GM10248 (cell line): ENCODE measurements at regions not wholly inside any gene's neighbourhood (a gene's known extent, or its start where the extent isn't known, plus 50 kb on each side); places are given as distances from the start of the nearest gene placed in this dataset.

Experiments used
- CTCF ChIA-PET: fragments of 300-600 bp; sonication (Branson Sonifier 250); formaldehyde crosslinking; extraction: SDS; loops from one replicate; lab custom pipeline; 2021; ENCODE audit warnings: antibody characterized with exemption; lab: Yijun Ruan, JAX
- POLR2A ChIA-PET: fragments of 350-650 bp; sonication (Branson Sonifier 250); formaldehyde crosslinking; extraction: SDS; loops from one replicate; lab custom pipeline; 2020; ENCODE audit warnings: antibody characterized with exemption; lab: Yijun Ruan, JAX
- DNase-seq: peaks from one replicate; pipeline ENCODE4 v3.0.0; 2012; ENCODE audit errors: extremely low spot score
- TF ChIP-seq, protein P1 (sequence below): IDR thresholded peaks from 2 replicates; pipeline ENCODE4 v1.5.1; 2012; ENCODE audit warnings: mild to moderate bottlenecking, low read depth; ENCODE audit errors: extremely low read depth, missing control alignments, control extremely low read depth

DNA sequence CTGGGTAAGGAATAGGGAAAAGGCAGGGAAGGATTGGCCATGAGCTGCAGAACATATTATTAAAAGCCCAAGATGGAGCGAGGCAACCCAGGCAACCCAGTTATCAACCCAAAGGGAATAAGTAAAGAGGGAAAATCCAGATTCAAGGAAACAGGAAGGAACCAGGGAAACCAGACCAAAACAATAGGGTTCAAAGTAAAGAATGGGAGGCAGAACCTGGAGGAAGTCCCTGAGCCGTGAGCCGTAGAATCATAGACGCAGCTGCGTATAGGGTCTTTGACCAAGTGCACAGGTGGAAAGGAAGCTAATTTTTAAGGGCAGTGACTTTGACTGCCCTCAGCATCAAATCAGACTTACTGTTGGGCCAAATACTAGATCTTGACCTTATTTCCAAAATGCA, 98.5 kb upstream of the SRD5A3 start:
- TF ChIP-seq, protein P1, sequence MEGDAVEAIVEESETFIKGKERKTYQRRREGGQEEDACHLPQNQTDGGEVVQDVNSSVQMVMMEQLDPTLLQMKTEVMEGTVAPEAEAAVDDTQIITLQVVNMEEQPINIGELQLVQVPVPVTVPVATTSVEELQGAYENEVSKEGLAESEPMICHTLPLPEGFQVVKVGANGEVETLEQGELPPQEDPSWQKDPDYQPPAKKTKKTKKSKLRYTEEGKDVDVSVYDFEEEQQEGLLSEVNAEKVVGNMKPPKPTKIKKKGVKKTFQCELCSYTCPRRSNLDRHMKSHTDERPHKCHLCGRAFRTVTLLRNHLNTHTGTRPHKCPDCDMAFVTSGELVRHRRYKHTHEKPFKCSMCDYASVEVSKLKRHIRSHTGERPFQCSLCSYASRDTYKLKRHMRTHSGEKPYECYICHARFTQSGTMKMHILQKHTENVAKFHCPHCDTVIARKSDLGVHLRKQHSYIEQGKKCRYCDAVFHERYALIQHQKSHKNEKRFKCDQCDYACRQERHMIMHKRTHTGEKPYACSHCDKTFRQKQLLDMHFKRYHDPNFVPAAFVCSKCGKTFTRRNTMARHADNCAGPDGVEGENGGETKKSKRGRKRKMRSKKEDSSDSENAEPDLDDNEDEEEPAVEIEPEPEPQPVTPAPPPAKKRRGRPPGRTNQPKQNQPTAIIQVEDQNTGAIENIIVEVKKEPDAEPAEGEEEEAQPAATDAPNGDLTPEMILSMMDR = no peak
- DNase-seq = no peak
- CTCF ChIA-PET = no interaction called here
- POLR2A ChIA-PET = no interaction called here

DNA sequence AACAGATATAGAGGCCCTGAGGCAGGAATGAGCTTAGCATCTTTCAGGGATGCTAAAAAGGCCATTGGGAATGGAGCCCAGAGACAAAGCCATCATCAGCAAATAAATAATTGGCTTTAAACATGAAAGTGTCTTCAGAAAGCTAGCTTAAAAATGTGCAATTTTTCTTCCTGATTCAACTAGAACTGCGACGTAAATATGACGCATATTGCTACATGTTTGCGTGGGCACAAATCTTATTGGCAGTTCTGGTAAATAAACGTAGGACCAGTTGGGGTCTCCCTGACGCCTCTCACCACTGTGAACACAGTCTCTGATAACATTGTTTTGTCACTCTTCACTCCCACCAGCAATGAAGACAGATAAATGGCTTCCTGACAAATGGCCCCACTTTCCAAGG, 97.3 kb upstream of the SRD5A3 start:
- TF ChIP-seq, protein P1 = no peak
- ChIA-PET POLR2A (no interaction called here), CTCF (no interaction called here)
- DNase-seq = no peak

DNA sequence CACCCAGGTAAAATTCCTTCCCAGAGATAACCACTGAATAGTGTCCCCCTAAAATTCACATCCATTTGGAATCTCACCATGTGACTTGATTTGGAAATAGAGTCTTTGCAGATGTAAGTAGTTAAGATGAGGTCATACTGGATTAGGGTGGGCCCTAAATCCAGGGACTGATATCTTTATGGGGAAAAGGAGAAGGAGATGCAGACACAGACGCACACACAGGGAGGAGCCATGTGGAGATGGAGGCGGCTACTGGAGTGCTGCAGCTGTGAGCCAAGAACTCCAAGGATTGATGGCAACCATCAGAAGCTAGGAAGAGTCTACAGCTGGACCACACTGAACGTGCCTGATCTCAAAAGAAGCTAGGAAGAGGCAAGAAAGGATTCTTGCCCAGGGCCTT, 96.6 kb upstream of the SRD5A3 start:
- CTCF ChIA-PET = no interaction called here
- TF ChIP-seq, protein P1 = no peak
- POLR2A ChIA-PET = no interaction called here
- no peak for DNase-seq

DNA sequence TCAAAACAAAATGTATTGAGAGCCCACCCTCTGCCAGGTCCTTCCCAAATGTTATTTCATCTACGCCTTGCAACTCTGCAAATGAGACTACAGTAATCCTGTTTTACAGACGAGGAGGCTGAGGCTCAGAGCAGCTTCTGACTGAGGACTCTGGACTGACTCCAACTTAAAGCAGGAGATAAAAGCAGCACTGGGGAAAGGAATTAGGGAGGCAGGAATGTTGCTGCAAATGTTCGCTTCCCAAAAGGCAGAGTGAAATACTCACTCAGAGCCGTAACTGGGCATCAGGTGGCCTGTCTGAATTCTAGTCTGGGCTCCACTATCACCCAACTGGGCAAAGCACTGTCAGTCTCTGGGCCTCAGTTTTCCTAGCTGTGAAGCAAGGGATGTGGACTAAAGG, 94.7 kb upstream of the SRD5A3 start:
- ChIA-PET CTCF (interaction anchor here (1.2 to 2.0 kb wide), 2 partner anchors 9 to 11 kb away, joined by 5 to 7 read pairs; no protein-coding TSS in a partner anchor), POLR2A (interaction anchor here (0.7 kb wide), 1 partner anchor 1403 kb away, joined by 5 read pairs; no protein-coding TSS in a partner anchor)
- no peak for DNase-seq
- TF ChIP-seq, protein P1 = no peak

DNA sequence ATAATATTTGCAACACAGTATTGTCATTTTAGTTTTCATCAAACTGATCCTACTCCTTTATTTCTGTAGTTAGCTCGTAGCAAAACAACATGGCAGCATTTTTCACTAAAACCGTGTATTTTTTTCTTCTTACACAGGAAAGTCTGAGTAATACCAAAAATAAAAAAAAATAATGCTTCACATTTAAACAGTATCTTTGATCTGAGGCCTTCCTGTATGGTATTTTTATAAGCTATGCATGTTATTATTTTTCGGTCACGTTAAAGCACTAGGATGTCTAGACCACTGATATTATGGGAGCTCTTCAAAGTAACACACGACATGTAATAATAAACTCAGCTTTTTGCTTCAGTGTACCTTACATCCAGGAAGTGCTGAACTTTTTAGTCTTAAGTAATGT, 94.1 kb upstream of the SRD5A3 start:
- no peak for DNase-seq
- ChIA-PET CTCF (interaction anchor here (1.2 to 2.0 kb wide), 2 partner anchors 10 to 12 kb away, joined by 5 to 7 read pairs; no protein-coding TSS in a partner anchor), POLR2A (no interaction called here)
- TF ChIP-seq, protein P1 = no peak

DNA sequence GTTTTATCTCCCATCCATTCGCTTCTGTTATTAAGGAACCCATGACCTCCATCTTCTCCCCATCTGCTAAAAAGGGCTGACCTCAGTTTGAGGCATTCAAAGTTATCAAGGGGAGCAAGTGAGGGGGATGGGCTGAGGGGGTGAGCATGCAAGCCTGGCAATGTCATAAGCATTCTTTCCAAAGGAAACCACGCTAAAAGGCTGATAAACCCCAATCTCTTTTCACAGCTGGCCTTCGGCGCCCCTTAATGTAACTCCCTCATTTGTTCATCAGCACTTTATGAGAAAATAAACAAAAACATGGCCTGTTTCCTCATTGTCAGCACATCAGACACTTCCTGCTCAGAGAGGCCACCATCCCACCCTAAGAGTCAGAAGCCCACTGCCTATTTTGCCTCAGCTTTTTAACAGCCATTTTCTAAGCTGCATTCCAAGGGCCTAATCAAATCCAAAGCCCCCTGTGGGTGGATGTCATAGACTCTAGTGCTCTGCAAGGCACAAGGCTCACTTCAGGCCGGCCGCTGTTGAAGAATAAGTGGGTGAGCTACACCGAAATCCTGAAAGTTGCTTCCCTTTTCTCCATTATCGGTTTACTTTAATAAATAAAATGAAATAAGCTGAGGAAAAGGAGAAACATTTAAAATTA, 92.0 kb upstream of the SRD5A3 start:
- TF ChIP-seq, protein P1 = no peak
- ChIA-PET POLR2A (no interaction called here), CTCF (no interaction called here)
- no peak for DNase-seq
